GM11168 (cell line): ENCODE measurements at regions not wholly inside any gene's neighbourhood (a gene's known extent, or its start where the extent isn't known, plus 50 kb on each side); places are given as distances from the start of the nearest gene placed in this dataset.
"Not testable (repeated sequence)": the region's sequence is repeated elsewhere in the genome, so short reads cannot be mapped to it uniquely, and the experiment has no call there.

Source experiments
- in situ Hi-C: fragments of 300-500 bp; cut with MboI; formaldehyde crosslinking; loops from one replicate; pipeline ENCODE4 v1.12.0; 2022; ENCODE audit warnings: low sequenced_read_pairs; ENCODE audit not compliant: unreplicated experiment

DNA sequence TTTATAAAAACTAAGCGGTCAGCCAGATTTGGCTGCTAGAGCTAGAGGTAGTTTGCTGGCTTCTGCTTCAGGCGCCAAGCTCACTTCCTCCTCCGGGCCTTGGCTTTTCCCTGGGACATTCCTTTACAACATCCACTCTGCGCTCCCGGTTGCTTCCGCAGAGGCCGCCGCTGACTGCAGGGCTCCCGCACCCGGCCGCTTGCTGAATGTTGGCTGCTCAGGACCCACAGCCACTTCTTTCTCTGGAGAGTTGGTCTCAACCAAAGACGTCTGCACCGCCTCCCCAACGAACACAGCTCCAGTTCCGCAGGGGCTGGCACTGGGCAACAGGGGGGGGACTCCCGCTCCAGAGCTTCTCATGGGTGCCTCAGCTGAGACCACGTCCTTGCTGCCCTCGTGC lies 282.8 kb downstream of the TFAP2C start:
- in situ Hi-C loops = no loop called here

DNA sequence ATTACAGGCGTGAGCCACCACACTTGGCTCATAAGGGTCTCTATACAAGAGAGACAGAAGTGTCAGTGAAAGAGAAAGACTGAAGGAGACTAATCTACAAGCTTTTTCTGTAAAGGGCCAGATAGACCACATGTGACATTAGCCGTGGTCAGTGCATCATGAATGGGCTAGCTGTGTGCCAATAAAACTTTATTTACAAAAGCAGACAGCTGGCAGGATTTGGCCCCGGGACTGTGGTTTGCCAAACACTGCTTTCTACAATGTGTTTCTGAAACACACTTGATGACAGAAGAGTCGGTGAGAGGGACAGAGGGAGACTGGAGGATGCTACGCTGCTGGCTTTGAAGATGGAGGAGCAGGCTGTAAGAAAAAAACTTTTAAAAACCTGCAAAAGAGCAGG lies 285.4 kb downstream of the TFAP2C start:
- in situ Hi-C loops = no loop called here

DNA sequence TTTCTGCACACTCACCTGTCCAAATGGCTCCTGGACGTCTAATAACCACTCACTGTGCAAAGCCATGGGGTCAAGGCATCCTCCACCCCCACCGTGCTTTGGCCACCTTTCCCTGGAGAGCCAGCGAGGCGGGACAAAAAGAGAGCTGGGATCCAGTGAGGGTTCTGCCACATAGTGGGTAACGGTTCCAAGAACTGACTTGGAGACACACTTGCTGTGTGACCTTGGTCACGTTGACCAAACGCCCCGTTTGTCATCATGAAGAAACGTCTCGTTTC lies 287.2 kb downstream of the TFAP2C start:
- in situ Hi-C loops = no loop called here

DNA sequence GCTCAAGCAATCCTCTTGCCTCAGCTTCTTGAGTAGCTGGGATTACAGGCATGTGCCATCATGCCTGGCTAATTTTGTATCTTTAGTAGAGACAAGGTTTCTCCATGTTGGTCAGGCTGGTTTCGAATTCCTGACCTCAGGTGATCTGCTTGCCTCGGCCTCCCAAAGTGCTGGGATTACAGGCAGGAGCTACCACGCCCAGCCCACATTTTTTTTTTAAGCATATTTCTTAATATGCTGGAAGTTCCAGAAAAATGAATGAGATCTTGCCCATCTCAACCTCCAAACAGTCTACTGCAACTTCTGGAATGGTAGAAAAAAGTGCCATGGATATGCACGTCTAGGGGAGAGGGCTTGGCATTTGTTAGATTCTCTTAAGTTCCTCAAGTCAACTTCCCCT lies 290.9 kb downstream of the TFAP2C start:
- in situ Hi-C loops = not testable (repeated sequence)

DNA sequence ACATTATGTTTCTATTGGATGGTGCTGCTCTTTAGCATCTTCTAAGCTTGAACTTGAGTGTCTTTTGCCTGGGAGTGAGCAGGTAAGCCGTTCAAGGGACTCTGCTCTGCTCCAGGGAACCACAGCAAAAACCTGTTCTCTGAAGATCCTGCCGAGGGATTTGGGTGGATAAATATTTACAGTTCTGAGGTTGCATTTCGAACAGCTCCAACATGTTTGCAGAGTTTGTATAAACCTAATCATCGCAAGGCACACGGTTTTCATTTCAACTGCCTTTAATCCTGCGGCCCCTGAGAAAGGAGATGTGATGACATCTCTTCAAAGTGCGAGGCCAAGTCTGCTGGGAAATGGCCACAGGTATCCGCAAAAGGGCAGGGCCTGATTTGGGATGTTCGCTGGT lies 293.4 kb downstream of the TFAP2C start:
- in situ Hi-C loops = no loop called here

DNA sequence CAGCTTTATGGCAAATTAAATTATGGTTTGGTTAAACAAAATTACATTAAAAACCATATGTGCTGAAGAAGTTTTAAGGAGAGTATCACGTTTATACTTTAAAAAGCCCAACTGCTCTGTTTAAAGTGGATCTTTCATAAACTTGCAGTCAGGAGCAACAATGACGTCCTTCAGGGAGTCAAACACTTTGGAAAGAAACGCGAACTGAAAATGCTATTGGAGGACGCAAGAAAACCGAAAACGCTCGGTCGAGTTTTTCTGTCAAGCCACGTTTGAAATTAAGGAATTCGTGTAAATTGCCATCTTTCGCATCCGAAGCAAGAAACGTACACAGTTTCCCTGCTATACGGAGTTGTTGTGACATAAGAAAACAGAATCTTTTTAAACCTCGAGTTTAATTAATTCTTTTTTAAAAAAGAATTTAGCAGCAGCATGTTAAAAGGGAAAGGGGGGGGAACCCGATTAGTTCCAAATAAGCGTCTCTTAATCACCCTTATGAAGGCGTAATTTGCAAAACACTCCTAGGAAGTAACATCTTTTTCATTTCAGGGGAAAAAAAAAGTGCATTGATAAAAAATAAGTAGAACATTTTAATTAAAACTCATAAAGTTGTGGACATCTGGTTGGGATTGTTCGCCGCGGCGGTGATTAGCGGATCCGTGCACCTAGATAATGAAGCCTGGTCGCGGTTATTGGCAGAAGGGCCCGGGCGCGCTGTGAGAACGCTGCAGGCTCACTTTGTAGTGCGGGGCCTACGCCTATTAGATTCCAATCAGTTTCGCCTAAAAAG lies 295.4 kb downstream of the TFAP2C start:
- in situ Hi-C loops = no loop called here

DNA sequence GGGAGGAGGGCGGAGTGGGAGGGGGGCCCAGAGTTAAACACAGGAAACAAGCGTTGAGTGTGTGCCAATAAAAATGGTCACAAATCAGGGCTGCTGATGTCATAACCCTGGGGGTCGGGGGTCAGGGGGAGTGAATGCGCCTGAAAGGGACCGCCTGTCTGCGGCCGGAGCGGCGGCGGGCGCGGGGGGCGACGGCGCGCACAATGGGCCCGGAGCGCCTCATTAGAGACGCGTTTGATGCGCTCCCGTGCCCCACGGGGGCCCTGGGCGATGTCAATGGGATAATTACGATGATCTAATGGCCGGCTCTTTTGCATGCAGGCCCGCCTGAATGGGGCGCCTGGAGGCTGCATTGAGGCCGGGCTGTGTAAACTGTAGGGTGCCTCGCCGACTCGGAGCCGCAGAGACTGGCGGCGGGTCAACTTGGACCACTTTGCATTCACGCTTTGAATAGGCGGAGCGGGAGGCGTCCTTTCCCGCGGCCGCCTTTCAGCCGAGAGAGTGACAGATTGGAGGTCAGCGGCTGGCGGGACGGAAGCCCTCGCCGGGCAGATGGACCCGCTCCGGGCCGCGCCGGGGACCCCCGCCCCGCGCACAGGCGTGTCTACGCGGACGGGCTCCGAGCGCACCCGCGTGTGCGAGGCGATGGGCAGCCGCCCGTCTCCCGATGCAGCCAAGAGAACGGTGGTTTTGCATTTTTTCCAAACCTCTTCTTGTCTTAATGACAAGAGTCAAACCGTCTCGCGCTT lies 296.1 kb downstream of the TFAP2C start:
- in situ Hi-C loops = no loop called here

DNA sequence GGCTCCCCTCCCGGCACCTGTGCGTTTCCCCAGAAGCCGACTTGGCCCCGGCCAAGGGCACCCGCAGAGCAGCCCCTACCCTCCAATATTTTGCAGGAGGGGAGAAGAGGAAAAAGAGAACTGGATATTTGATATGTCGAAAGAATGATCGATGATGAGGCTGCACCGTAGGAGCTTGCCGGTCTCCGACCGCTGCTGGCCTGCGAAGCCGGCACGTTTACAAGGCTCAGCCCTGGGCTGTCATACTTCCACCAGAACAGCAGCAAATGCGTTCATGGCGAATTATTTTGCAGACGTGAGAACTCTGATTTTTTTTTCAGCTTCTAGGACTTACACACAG lies 296.7 kb downstream of the TFAP2C start:
- in situ Hi-C loops = no loop called here

DNA sequence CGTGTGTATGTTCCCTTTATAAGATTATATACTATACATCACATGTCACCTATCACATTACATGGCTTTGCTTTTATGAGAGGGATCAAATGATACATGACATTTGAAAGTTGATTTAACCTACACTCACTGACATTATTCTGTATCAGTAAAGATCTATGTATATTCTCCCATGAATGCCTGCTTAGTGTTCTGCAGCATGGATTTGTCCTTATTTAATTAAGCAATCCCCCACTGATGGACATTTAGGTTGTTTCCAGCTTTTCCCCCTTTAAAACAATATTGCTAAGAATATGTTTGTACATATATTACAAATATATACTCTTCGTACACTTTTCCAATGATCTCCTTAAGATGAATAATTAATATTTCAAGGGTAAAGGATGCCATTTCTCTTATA lies 297.4 kb downstream of the TFAP2C start:
- in situ Hi-C loops = no loop called here

DNA sequence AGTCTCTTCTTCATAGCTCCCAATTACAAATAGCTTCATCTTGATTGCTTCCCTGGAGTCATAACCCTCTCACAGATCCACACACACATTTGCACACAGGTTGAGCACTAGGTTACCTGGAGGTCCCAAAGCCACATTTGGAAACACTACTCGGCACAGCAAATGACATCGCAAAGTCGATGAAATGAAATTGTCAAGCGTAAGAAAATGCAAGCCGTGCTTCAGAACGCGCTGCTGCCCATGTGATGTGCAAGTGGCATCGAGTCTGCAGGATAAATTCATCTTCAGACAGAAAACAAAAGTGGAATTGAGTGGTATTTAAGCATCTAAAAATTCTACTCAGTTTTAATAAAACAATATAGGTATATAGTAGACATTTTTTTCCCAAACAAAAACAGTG lies 298.0 kb downstream of the TFAP2C start:
- in situ Hi-C loops = no loop called here

DNA sequence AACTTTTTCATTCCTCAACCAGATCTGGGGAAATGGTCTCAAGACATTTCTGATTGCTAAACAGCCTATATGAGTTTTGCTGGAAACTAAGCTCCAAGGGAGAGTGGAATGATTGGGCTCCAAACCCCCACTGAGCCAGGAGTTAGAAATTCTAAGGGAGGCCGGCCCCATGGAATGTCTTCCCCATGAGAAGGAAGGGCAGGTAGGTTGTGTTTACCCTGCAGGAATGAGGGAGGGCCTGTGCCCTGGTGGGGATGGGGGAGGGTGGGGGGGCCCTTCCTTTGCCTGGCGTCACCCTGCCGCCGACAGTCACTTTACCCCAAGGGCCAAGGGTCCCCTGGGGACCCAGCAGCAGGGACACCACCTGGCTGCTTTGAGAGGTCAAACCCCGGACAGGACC lies 298.9 kb downstream of the TFAP2C start:
- in situ Hi-C loops = no loop called here

DNA sequence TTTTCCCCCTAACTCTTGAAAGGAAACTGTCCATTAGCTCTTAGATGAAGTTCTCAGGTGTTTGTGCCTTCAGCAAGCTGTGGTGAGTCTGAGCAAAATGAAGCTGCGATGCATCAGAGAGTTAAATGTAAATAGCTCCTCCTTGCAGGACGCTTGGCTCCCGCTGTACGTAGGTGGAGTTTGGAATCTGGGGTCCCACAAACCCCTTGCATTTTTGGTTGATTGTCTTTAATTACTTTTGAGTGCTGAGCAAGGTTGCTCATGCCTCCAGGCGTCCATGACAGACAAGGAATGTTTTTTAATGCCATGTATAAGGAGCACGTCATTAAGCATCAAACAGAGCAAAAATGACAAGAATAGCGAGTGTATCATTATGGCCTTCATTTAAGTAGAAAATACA lies 300.5 kb downstream of the TFAP2C start:
- in situ Hi-C loops = no loop called here

DNA sequence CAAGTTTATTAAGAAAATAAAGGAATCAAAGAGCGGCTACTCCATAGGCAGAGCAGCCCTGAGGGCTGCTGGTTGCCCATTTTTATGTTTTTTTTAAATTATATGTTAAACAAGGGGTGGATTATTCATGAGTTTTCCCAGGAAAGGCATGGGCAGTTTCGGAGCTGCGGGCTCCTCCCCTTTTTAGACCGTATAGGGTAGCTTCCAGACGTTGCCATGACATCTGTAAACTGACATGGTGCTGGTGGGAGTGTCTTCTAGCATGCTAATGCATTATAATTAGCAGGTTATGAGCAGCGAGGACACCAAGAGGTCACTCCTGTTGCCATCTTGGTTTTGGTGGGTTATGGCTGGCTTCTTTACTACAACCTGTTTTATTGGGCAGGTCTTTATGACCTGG lies 301.8 kb downstream of the TFAP2C start:
- in situ Hi-C loops = no loop called here

DNA sequence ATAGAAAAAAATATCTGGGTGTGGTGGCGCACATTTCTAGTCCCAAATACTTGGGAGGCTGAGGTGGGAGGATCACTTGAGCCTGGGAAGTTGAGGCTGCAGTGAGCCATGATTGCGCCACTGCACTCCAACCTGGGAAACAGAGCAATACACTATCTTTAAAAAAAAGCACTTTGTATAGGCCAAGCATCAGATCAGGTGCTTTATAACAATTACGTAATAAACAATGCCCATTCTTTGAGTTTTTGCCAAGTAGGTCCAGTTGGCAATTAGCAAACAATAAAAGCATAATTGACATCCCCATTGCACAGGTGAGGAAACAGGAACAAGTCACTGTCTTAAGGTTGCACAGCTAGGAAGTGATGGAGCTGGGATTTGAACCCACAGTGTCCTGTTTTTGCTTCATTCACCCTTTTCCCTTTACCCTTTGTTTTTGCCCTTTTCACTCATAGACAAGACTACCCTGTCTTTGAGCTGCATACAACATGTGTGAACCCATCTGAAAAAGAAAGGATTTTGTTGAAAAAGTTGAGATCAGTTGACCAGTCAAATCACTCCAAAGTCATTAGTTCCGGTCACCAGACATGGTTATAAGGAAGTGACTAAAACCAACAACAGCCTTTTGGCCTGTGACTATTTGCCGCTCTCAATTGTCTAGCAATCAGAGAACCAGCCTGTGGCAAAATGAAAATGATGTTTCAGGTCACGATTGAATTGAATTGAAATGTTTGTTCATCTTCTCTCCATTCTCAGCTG lies 303.6 kb downstream of the TFAP2C start:
- in situ Hi-C loops = no loop called here

DNA sequence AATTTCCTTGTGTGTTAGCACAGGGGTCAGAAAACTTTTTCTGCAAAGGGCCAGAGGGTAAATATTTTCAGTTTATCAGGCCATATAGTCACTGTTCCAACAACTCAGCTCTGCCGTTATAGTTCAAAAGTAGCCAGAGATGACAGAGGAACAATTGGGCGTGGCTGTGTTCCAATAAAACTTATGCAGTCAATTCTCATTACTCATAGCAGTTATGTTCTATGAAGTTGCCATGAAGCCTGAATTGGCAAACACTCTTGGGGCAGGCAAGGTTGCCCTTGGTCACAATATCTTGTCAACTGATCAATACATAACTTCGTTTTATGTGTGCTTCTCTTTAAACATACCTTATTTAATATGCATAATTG lies 304.2 kb downstream of the TFAP2C start:
- in situ Hi-C loops = no loop called here

DNA sequence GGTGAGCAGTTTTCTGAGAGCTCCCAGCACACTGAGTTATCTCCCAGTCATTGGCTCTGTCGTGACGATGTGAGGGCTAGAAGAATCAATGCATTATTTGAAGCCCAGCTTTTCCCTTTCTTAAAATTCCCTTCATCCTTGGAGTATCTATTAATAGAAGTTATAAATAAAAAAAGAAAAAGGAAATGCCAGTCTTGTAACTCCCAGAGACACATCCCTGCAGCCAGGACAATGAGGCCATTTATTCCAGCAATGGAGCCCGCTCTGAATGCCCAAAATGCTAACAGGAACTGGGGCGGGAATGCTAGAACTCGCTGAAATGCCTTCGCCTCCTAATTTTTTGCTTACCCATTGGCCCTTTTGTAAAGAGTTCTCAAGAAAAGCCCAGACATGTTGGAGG lies 305.8 kb downstream of the TFAP2C start:
- in situ Hi-C loops = no loop called here

DNA sequence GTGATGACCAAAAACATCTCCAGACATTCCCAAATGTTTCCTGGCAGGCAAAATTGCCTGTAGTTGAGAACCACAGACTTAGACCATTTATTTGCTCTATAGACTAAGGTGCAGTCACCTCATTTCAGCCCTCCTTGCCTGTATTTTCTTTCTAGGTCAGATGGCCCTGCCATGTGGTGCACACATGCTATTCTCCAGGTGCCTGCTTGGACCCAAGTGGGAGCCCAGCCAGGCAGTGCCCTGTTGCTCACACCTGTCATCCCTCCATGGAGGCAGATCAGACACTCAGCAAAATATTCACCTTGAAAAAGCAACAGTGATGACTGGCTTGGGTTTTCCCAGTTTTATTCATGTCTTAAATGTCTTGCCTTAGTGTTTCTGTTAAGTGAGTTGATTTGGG lies 311.4 kb downstream of the TFAP2C start:
- in situ Hi-C loops = no loop called here

DNA sequence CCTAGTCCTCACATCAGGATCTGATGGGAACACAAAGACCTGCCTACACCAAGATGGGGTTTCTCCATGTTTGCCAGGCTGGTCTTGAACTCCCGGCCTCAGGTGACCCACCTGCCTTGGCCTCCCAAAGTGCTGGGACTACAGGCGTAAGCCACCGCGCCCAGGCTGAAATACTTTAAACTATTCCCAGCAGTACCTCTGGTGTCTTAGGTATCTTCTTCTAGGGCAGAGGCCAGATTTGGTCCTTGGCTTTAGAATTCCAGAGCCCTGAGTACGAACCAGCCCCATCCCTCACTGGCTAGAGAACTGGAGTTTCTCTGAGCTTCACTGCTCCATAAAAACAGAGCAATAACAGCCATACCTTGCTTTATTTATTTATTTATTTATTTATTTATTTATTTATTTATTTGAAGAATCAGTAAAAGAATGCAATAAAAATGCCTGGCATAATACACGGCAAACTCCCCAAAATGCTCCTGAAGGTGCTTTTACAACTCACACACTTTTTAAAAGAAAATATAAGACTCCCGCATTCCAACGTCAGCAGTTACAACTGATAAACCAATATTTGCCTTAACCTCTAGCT lies 312.1 kb downstream of the TFAP2C start:
- in situ Hi-C loops = no loop called here

DNA sequence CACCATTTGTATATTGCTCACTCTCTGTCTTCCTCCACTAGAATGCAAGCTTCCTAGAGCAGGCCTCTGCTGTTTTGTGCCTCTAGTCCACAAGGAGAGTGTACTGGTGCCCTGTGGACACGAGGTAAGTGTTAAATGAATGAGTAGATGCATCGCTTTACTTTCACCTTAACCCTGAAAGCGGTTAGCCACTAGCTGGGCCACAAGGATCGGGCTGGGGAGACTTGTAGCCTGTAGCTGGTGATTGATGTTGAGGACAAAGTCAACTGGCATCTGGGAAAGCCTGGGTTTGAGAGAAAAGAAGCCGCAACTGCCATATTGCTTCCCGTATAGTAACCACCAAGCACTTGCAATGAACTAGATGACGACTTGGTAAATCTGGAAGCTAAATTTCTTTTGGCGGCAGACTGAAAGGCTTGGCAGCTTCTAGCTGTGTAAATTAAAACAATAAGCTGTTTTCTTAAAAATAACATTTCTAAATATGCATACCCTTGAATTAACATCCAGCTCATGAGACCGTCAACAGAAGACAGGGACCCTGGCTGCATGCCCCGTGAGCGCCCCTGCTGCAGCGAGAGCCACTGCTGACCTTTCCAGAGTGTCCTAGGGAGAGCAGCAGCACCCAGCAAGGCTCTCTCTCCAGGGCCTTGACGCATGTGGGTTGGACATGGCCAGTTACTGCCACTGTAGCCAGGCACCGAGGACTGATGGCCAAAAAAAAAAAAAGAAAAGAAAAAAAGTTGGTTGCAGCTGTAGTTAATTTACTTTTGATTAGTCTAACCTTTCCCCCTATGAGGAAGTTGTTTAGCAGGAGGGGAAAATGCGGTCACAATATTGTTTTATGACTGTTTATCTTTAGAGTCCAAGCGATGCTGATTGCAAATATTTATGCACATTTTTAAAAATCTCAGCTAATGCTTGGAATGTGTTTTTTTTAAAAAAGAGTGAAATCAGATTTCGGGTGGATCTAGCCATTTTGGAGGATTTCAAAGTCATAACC lies 315.1 kb downstream of the TFAP2C start:
- in situ Hi-C loops = no loop called here

DNA sequence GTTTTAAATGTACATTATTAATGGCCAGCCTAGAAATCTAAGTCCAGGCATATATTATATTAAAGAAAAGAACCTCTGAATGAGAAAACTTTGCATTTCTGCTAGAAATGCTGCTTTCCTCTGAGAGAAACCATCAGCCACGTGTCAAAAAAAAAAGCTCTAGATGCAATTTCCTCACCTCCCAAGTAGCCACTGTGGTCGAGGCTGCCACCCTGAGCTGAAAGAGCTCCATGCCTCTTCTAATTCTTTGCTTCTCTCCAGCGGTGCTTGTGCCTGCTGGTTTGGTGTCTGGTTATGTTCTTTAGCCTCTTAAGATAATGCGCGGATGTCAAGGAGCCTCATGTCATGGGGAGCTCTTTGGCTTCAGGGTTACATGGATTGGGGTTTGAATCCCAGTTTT lies 316.0 kb downstream of the TFAP2C start:
- in situ Hi-C loops = no loop called here
